ENCODE measurements at regions not wholly inside any gene's neighbourhood (a gene's known extent, or its start where the extent isn't known, plus 50 kb on each side); places are given as distances from the start of the nearest gene placed in this dataset.
A peak's percentile ranks its signal among the peaks of the same experiment; 100 is the strongest.
"Not testable (repeated sequence)": the region's sequence is repeated elsewhere in the genome, so short reads cannot be mapped to it uniquely, and the experiment has no call there.

DNA sequence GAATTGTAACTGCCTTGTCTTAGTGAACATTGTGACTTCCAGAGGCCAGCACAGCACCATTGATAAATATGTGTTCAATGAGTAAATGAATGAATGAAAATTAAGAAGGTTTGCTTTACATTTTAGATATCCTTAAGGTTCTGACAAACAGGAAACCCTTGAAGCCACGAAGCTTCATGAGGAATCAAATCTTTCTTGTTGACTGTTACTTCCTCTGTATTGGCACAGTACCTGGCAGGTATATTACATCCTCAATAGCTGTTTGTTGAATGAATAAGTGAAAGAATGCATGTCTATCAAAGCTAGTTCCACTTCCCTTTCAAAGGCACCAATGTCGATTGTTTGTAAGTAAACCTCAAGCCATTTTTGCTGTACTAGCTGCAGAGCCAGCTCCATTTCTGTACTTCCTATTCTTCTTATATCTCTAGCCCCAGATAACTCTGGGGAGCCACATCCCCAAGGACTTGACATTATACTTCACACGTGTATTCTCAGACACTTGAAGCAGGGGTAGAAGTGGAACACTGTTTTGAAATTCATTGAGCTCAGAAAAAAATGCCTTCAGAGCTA is 140.3 kb upstream of the RAG2 start:
- DNase-seq = peak in 1 of 2 donors; percentile 28

DNA sequence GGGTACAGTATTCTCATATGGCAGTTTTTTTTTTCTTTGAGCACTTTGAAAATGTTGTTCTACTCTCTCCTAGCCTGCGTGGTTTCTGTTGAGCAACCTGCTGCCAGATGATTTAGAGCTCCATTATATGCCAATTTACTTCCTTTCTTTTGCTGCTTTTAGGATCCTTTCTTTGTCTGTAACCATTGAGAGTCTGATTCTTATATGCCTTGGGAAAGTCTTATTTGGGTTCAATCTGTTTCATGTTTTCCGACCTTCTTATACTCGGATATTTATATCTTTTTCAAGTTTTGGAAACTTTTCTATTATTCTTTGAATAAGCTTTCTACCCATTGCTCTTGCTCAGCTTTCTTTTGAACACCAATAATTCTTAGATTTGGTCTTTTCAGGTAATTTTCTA is 138.1 kb upstream of the RAG2 start:
- DNase-seq = no peak

DNA sequence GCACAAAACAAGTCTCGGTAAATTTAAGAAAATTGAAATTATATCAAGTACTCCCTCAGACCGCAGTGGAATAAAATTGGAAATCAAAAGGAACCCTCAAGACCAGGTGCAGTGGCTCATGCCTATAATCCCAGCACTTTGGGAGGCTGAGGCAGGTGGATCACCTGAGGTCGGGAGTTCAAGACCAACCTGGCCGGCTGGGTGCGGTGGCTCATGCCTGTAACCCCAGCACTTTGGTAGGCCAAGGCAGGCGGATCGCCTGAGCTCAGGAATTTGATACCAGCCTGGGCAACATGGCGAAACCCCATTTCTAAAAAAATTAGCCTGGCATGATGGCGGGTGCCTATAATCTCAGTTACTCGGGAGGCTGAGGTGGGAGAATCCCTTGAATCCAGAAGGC is 135.7 kb upstream of the RAG2 start:
- DNase-seq = not testable (repeated sequence)

DNA sequence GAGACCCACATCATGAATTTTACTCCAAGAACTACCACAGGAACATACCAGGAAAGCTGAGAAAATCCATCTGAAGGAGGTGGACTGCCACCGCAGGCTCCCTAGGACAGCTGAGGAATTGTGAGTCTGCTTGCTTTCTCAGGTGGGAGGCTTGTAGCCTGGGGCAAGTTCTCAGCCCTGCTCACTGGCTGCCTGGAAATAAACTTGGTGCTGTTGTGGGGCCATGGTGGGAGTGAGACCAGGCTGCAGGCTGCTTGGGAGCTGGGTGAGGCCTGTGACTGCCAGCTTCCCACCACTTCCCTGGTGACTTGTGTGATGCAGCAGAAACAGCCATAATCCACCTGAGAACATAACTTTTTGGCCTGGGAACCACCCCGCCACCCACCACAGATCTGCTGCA is 132.7 kb upstream of the RAG2 start:
- no peak for DNase-seq

DNA sequence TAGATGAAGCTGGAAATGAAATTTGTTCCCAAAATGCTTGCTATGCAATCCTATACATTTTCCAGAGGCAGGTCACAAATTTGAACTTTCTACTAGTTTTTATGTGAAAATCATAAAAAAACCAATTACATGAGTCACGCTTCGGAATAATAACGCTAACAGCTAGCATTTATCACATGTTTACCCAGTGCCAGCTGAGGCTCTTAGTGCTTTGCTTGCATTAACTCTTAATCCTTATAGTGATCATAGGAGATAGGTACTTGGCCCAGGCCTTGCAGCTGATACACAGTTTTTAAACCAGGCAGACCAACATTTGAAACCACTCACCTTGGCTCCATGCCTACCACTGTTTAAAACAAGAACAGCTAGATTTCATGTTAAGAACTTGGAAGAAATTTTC is 131.8 kb upstream of the RAG2 start:
- no peak for DNase-seq

DNA sequence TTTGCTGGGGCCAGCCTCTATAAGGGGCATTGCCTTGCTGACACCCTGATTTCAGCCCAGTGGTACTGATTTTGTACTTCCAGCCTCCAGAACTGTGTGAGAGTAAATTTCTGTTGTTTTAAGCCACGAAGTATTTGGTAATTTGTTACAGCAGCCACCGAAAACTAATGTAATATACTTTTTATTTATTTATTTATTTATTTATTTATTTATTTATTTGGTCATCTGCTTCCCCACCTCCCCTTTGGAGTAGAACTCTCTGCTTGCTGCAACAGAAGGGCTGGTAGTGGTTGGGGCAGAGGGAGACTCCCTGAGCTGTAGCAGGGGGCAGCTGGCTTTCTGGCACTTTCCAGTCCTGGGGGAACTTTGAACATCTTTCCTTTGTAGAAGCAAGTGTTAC is 128.4 kb upstream of the RAG2 start:
- no peak for DNase-seq

DNA sequence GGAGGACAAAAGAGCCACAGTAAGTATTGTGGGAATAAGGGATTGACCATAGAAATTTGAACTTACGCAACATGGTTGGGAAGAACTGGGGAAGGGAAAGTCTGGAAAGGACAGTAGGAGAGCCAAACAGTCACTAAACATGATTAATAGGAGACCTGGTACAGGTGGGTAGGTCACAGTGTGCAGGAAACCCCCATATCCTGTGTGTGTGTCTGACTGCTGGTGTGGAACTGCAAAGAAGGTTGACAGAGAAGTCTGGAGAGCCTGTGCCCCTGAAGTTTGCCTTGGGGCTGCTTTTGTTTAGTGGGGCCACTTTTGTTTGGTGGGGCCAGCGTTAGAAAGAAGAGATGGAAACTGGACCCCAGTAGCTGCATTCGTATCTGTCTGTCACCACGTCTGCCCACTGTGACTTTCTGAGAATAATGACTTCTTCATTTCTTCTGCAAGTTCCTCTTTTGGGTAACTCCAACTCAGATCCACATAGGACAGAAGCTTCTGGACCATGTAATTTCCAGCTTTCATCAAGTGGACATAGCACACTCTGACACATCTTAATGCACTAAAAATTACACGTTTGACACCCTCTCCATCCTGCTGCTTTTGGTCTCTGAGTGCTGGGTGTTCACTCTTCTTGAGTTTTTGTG is 126.8 kb upstream of the RAG2 start:
- DNase-seq = no peak

DNA sequence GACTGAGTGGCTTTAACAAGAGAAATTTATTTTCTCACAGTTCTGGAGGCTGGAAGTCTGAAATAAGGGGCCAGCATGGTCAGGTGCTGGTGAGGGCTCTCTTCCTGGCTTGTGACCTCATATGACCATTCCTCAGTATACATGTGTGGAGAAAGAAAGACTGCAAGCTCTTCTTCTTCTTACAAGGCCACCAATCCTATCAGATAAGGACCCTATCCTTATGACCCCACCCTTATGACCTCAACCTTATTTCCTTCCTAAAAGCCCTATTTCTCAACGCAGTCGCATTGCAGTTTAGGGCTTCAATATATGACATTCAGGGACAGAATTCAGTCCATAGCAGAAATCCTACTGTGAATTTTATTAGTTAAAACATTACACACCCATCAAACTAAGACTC is 124.4 kb upstream of the RAG2 start:
- no peak for DNase-seq

DNA sequence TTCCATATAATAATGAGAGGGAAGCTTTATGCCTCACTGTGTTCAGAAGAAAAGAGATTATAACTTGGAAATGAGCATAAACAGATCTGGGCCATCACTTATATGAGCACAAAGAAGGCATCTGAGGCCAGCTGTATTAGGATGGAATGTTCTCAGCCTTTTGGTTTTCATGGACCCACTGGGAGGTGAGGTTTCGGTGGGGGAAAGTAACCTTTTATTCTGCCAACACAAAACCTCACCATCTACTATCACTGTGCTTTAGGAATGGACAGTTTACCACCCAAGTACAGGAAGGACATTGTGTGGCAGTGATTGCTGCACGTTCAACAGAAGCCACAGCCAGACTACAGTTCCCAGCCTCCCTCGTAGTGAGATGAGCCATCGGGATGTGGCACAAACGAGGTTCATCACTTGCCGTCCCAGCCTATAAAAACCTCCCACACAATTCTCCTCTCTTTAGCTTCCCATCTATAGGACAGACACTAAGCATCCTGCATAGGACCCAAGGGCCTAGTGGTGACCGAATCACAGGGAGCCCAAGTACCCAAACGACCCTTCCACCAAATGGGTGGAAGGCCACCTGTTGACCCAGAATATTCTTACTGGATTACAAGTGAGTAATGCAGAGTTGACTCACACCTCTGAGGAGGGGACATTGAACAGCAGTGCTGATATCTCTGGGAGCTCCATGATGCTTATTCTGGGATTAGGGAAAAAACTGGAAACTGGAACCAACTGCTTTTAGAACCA is 121.5 kb upstream of the RAG2 start:
- DNase-seq = no peak

DNA sequence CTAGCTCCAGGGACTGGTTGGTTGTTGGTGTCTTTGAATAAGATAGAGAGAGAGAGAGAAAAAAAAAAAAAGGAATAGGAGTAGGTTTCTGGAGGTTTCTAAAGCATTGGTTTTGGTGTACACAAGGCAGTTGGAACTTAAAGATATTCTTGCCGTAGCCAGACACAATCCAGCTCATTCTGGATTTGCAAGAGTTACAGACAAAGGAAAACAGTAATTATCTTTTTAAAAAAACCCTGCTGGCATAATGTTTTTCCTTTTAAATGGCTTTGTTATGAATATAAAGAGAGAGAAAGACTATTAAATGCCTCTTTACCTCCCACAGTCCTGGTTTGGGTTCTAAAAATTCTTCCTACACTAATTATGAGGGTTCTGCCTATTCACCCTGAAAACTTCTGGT is 120.4 kb upstream of the RAG2 start:
- DNase-seq = no peak

DNA sequence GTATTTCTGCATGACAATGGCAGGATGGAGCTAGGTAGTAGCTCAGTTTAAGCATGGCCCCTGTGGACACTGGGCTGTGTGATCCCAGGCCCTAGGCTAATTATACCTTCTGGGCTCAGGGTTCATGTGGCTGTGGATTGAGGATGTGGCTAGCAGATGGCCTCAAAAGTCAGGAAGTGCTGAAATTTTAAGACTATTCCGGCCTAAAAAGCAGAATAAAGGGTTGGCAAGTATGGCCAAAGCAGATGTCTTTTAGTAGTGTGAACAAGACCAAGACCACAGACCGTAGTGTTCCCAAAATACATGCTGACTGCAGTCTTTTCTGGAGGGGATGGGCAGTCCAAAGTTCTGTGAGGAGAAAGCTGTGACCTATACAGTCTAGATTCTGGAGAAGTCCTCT is 115.7 kb upstream of the RAG2 start:
- peak in 1 of 2 donors; percentile 19 for DNase-seq

DNA sequence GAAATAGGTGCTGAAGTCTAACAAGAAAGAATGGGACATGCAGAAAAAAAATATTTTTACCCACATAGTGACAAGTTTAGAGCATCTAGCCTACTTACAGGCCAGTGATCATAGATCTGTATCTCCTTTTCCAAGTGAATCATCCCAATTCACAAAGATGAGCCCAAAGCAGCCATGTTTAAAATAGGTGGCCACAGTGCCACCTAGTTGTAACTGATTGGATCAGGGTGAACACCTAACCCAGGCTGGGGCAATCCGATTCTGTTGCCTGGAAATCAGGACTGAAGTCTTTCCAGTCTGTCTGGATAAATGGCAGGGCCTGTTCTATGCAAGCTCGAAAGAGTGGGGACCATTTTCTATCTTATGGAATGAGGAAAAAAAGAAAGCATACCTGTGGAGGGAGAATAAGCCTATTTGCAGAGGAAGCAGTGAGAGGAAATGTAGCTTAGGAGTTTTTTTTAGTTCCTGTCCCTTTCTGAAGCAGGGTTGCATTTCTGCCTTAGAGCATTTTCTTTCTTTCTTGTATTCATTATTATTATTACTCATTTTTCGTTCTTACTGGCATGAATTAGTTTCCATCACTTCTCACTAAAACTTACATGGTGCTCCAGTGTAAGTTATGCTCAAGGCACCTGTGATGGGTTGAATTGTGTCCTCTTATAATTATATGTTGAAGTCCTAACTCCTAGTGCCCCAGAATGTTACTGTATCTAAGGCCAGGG is 113.2 kb upstream of the RAG2 start:
- DNase-seq = no peak
